NCI-H524 treated with DMSO at 0.1 percent for 48 hours (cell line): ENCODE measurements at regions not wholly inside any gene's neighbourhood (a gene's known extent, or its start where the extent isn't known, plus 50 kb on each side); places are given as distances from the start of the nearest gene placed in this dataset.
"Not testable (repeated sequence)": the region's sequence is repeated elsewhere in the genome, so short reads cannot be mapped to it uniquely, and the experiment has no call there.

Experiments
- DNase-seq: peaks from one replicate; lab custom pipeline; 2025; lab: John Stamatoyannopoulos, UW

GRCh38 chr4:129707949-129708348 is 612.0 kb downstream of the C4orf33 start:
- DNase-seq, result no peak

GRCh38 chr4:129708784-129709183 is 612.8 kb downstream of the C4orf33 start:
- DNase-seq, result no peak

GRCh38 chr4:129738175-129738574 is 642.2 kb downstream of the C4orf33 start:
- DNase-seq, result no peak

- no peak for DNase-seq
Measured at GRCh38 chr4:129747756-129748155, 651.8 kb downstream of the C4orf33 start.

- DNase-seq, result no peak
Measured at GRCh38 chr4:129748991-129749390, 653.0 kb downstream of the C4orf33 start.

GRCh38 chr4:129751646-129752045 is 655.7 kb downstream of the C4orf33 start:
- DNase-seq, result no peak

GRCh38 chr4:129783596-129783995 is 687.6 kb downstream of the C4orf33 start:
- no peak for DNase-seq

- DNase-seq, result no peak
Measured at GRCh38 chr4:129788486-129788885, 692.5 kb downstream of the C4orf33 start.

GRCh38 chr4:129804461-129804981 is 708.6 kb downstream of the C4orf33 start:
- no peak for DNase-seq

GRCh38 chr4:129806986-129807385 is 711.0 kb downstream of the C4orf33 start:
- DNase-seq, result no peak

- no peak for DNase-seq
Measured at GRCh38 chr4:129808242-129808641, 712.3 kb downstream of the C4orf33 start.

- DNase-seq, result no peak
Measured at GRCh38 chr4:129821073-129821472, 725.1 kb downstream of the C4orf33 start.

- no peak for DNase-seq
Measured at GRCh38 chr4:129821963-129822362, 726.0 kb downstream of the C4orf33 start.

- no peak for DNase-seq
Measured at GRCh38 chr4:129822701-129823100, 726.7 kb downstream of the C4orf33 start.

GRCh38 chr4:129823105-129823504 is 727.2 kb downstream of the C4orf33 start:
- DNase-seq, result no peak

GRCh38 chr4:129829373-129829772 is 733.4 kb downstream of the C4orf33 start:
- DNase-seq, result no peak

- DNase-seq, result no peak
Measured at GRCh38 chr4:129839687-129840086, 743.7 kb downstream of the C4orf33 start.

- DNase-seq, result no peak
Measured at GRCh38 chr4:129842096-129842495, 746.1 kb downstream of the C4orf33 start.

- DNase-seq, result no peak
Measured at GRCh38 chr4:129852434-129852833, 756.5 kb downstream of the C4orf33 start.

GRCh38 chr4:129853685-129854467 is 757.9 kb downstream of the C4orf33 start:
- not testable (repeated sequence) for DNase-seq

- no peak for DNase-seq
Measured at GRCh38 chr4:129862461-129862860, 766.5 kb downstream of the C4orf33 start.

GRCh38 chr4:129863206-129863605 is 767.3 kb downstream of the C4orf33 start:
- no peak for DNase-seq

- DNase-seq, result no peak
Measured at GRCh38 chr4:129883996-129884395, 788.0 kb downstream of the C4orf33 start.

GRCh38 chr4:129897111-129897510 is 801.2 kb downstream of the C4orf33 start:
- no peak for DNase-seq
